ENCODE measurements at regions not wholly inside any gene's neighbourhood (a gene's known extent, or its start where the extent isn't known, plus 50 kb on each side); places are given as distances from the start of the nearest gene placed in this dataset.

DNA sequence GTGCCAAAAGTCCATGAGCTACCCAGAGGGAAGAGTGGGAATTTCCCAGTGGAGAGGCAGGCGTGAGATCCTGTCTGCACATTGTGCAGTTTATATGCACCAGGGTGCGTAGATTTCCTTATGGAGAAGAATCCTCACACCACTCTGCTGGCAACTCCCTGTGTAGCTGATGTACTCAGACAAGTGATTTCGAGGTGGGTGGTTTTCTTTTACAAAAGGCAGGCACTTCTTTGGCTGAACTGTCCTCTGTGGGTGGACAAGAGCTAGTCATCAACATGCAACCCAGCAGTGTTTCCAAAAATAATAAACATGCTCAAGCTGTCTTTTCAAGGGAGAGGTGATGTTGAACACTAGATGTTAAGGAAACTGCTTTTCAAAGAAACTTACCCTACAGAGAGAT, 121.7 kb upstream of the NXT1 start:
- no peak for DNase-seq

GRCh38 chr20:23227976-23228375, 122.6 kb upstream of the NXT1 start:
- no peak for DNase-seq

DNA sequence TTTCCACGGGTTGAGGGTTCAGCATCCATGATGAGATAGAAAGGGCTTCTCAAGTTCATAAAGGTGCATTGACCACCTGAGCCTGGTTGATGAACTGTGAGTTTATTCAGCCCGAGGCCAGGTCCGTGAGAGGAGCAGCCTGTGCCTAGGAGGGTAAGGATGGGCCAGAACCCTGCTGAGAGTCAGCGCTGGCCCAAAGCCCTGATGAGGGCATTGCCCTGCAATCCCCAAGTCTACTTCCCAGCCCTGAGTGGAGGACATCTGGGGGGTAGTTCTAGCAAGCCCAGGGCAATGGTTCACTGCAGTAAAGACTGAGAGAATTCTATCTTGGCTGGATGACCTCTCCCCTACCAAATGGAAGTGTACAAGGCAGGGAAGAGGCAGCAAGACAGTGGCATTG, 123.3 kb upstream of the NXT1 start:
- DNase-seq: no peak

DNA sequence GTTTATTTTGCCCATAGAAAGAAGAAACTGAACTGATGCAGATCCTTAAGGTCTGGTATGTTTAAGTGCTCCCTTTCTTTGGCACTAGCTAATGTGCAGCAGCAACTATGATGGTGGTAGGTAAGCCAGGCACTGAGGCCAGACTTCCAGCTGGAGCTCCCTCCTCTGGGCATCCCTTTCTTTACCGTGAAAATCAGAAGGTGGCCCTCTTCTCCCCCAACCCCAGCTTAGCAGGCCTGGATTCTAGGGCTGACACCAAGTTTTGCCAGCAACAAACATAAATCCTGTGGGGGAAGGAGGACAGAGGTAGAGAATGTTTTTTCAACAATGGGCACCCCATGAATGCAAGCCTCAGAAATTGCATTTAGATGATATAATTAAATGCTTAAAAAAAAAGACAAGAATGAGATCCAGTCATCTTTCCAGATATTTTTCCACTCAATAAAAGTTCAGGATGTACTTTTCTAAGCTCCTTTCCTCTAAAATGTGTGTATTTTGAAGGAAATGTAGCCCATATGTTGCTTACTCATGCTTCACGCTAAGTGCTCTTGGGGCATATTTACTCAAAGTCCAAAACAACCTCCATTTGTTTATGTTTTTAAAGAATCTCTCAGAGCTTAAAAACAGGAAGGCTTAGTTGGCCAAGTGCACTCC, 123.9 kb upstream of the NXT1 start:
- DNase-seq: no peak

- no peak for DNase-seq
Observed at GRCh38 chr20:23225407-23226060, 125.1 kb upstream of the NXT1 start.

DNA sequence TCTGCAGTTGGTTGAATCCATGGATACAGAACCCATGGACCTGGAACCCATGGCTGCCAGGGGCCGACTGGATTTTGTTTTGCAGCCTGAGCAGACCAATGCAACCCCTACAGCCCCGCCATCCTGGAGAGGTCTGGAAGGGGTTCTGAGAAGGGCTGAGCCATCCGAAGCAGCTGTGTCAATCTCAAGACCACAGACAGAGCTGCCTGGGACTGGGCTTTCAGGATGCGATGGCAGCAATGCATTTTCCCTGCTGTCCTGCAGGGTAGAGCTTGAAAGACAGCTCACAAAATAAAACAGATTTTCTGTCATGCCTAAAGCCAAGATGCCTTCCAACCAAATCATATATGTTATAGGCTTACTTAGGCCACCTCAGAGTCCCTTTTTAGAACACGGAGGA, 125.8 kb upstream of the NXT1 start:
- no peak for DNase-seq

DNA sequence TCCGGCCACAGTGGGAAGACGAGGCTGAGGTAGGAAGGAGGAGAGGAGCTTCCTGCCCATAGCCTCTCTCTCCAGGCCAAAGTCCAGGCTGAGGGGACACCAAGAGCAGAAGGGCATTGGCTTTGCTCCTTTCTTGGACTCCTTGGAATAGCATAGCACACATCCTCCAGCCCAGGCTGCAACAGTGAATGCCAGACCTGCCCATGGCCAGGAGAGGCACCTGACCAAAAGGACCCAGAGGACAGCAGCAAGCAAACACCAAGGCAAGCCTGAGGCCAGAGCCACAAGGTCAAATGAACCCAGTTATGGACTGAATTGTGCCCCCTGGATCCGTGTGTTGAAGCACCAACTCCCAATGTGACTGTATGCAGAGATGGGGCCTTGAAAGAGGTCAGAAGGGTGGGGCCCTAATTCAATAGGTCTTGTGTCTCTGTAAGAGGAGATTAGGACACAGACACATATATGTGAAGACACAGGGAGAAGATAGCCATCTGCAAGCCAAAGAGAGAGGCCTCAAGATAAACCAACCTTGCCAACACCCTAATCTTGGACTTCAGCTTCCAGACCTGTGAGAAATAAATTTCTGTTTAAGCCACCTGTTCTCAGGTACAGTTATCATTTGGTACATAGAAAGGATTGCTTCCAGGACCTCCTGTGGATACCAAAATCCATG, 126.5 kb upstream of the NXT1 start:
- DNase-seq: no peak

- DNase-seq: no peak
Observed at GRCh38 chr20:23222531-23223200, 127.9 kb upstream of the NXT1 start.

- DNase-seq: no peak
Observed at GRCh38 chr20:23217023-23217422, 130.9 kb upstream of the CD93 start.

DNA sequence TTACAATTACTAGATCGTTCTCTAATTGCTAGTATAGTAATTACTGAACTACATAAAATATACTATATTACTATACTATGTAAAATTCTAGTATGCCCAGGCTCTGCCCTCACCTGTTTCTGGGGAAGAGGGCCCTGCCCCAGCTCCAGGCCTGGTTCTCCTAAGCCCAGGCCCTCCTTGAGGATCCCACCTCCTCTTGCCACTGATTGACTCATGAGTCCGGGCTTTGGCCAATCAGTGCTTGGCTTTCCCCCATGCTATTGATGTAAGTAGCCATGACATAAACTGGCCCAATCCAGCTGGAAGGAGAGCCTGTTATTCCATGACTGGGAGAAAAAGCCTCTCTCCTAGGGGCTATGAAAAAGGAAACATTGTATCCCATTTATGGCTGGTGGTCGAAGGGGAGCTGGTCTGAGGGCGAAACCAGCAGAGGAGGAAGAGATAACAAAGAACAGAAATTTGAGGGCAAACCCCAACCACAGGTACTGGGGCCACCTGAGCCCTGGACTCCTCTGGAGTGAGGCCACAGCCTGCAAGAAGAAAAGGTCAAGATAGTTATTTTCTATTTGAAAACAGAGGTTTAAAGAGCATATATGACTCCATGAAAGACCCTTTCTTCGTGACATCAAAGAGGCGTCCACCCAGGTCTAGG, 129.3 kb upstream of the CD93 start:
- no peak for DNase-seq

DNA sequence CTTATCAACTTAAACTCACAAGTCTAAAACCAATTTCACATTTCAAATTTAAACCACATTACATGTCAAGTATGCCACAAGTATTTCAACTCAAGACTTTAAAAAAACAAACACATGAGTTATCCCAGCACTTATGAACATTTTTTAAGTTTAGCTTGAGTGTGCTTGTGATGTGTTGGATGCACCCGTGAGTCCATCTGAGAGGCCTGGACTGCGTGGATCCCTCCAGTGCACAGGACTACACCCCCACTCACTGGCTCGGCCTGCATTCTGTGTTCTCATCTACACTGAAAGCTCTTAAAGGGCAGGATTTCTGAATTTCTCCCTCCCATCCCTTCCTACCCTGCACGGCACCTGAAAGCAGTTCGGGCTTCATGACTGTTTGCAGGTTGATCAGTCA, 128.8 kb upstream of the CD93 start:
- no peak for DNase-seq

GRCh38 chr20:23212464-23212995, 126.4 kb upstream of the CD93 start:
- no peak for DNase-seq

- no peak for DNase-seq
Observed at GRCh38 chr20:23212011-23212410, 125.9 kb upstream of the CD93 start.

- no peak for DNase-seq
Observed at GRCh38 chr20:23211164-23211563, 125.0 kb upstream of the CD93 start.

GRCh38 chr20:23207826-23208540, 121.9 kb upstream of the CD93 start:
- DNase-seq: no peak

- DNase-seq: no peak
Observed at GRCh38 chr20:23206995-23207394, 120.9 kb upstream of the CD93 start.

DNA sequence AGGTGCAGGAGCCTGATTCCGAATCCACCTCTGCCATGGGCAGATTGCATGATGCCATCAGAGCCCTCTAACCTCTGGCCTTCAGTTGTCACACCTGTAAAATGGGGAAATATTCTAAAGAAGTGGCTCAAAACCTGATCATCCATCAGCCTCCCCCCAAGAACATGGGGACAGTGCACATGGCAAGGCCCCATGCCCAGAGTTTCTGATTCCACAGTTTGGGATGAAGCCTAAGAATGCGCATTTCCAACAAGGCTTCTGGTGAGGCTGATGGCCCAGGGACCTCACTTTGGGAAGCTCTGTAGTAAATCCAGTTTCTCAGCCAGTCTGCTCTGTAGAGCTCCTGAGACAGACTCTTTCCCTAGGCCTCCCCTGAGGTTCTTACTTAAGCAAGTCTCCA, 119.9 kb upstream of the CD93 start:
- no peak for DNase-seq

- DNase-seq: no peak
Observed at GRCh38 chr20:23205611-23206041, 119.5 kb upstream of the CD93 start.

DNA sequence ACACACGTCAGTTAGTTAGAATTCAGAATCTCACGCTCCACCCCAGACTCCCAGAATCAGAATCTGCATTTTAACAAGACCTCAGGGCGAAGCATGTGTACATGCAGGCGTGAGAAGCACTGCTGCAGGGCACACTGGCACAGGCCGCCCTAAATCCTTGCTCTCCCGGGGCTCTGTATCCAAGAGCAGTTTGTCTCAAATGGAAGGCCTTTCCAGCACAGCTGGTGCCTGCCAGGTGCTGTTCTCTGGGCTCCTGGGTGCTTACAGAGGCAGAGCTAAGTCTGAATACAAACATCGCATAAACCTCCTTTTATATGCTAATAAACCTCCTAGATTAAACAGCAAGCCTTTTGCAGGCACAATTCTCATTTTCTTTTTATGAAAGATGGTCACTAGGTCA, 119.1 kb upstream of the CD93 start:
- DNase-seq: no peak

DNA sequence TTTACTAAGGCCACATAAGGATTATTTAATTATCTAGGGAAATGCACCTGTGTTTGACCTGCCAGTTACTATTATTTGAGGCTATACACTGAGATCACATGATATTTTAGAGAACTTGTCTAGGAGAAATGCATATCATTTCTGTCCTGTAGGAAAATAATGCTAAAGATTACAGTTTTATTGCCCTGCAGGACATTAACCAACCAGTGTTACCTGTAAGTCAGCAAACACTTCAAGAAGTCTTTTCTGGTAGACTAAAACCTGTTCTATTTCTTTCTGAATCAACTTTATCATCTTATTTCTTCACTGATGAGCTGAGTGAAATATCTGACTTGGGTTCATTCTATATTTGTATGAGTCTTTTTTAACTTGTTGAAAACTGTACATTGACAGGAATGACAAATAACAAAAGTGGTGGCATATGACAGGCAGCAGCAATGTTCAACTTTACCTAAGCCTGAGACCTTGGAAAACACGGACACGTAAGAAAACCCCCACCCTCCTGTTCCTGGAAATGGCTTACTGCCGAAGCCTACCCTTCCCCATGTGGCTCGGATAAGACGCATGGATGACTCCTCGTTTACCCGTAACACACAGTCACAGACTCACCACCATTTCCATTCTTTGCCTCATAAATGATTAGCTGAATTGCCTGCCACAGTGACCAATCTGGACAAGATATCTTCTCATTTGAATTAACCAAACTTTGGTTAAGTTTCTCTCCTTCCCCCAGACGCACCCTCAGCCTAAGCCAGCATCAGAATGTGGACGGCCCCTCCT, 118.0 kb upstream of the CD93 start:
- no peak for DNase-seq

DNA sequence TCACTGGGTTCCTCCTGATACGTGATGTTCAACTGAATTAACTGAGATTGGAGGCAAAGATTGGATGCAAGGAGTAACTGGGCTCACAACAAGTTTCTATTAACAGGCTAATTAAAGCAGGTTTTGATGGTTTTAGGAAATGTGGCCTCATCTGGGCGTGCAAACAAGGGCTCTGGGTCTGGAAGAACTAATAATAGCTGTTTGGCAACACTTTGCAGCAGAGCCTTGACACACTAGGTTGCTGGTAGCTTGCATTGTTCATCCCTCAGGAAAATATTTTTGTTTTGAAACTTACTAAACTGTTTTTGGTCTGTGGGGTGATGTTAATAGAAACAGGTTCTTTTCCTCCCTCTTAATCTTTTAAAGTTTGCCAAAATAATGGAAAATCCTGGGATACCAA, 117.2 kb upstream of the CD93 start:
- no peak for DNase-seq

GRCh38 chr20:23201658-23202057, 115.5 kb upstream of the CD93 start:
- DNase-seq: no peak
